ENCODE measurements at regions not wholly inside any gene's neighbourhood (a gene's known extent, or its start where the extent isn't known, plus 50 kb on each side); places are given as distances from the start of the nearest gene placed in this dataset.

DNA sequence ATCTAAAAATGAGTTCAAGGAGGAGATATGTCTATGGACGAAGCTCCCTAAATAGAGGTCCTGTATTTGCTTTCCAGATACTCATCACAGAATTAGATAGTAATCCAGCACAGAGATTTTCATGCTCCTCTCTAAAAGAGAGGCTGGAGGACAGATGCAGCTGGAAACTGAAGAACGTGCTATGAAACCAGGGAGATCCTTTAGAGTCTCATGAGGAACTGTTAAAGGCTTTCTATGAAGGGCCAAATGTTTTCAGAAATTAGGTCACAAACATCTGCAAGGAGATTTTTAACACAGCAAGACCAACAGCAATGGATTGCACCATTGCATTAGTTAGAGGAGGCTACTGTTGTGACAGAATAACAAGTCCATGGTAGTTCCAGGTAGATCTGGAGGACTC, 95.6 kb upstream of the ARHGAP20 start:
- TF ChIP-seq, protein P1, sequence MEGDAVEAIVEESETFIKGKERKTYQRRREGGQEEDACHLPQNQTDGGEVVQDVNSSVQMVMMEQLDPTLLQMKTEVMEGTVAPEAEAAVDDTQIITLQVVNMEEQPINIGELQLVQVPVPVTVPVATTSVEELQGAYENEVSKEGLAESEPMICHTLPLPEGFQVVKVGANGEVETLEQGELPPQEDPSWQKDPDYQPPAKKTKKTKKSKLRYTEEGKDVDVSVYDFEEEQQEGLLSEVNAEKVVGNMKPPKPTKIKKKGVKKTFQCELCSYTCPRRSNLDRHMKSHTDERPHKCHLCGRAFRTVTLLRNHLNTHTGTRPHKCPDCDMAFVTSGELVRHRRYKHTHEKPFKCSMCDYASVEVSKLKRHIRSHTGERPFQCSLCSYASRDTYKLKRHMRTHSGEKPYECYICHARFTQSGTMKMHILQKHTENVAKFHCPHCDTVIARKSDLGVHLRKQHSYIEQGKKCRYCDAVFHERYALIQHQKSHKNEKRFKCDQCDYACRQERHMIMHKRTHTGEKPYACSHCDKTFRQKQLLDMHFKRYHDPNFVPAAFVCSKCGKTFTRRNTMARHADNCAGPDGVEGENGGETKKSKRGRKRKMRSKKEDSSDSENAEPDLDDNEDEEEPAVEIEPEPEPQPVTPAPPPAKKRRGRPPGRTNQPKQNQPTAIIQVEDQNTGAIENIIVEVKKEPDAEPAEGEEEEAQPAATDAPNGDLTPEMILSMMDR (IDR thresholded peaks at IDR 0.05; ENCODE audit: low read depth, low read length, missing input control): no peak
- TF ChIP-seq TAF1 (conservative IDR thresholded peaks at IDR 0.05) (no peak), SP1 (IDR thresholded peaks at IDR 0.05) (no peak), FOXA1 (IDR thresholded peaks at IDR 0.05) (no peak), JUND (IDR thresholded peaks at IDR 0.05) (no peak), YY1 (IDR thresholded peaks at IDR 0.05) (no peak), RXRA (IDR thresholded peaks at IDR 0.05) (no peak), RAD21 (IDR thresholded peaks at IDR 0.05) (no peak), HNF4A (conservative IDR thresholded peaks at IDR 0.05) (no peak), HNF4G (IDR thresholded peaks at IDR 0.05) (no peak), GABPA (IDR thresholded peaks at IDR 0.05 in 1 of 2, conservative IDR thresholded peaks at IDR 0.05 in 1 of 2) (no peak)
- TF ChIP-seq, protein P2, sequence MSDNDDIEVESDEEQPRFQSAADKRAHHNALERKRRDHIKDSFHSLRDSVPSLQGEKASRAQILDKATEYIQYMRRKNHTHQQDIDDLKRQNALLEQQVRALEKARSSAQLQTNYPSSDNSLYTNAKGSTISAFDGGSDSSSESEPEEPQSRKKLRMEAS (IDR thresholded peaks at IDR 0.05): no peak
- TF ChIP-seq, protein P3, sequence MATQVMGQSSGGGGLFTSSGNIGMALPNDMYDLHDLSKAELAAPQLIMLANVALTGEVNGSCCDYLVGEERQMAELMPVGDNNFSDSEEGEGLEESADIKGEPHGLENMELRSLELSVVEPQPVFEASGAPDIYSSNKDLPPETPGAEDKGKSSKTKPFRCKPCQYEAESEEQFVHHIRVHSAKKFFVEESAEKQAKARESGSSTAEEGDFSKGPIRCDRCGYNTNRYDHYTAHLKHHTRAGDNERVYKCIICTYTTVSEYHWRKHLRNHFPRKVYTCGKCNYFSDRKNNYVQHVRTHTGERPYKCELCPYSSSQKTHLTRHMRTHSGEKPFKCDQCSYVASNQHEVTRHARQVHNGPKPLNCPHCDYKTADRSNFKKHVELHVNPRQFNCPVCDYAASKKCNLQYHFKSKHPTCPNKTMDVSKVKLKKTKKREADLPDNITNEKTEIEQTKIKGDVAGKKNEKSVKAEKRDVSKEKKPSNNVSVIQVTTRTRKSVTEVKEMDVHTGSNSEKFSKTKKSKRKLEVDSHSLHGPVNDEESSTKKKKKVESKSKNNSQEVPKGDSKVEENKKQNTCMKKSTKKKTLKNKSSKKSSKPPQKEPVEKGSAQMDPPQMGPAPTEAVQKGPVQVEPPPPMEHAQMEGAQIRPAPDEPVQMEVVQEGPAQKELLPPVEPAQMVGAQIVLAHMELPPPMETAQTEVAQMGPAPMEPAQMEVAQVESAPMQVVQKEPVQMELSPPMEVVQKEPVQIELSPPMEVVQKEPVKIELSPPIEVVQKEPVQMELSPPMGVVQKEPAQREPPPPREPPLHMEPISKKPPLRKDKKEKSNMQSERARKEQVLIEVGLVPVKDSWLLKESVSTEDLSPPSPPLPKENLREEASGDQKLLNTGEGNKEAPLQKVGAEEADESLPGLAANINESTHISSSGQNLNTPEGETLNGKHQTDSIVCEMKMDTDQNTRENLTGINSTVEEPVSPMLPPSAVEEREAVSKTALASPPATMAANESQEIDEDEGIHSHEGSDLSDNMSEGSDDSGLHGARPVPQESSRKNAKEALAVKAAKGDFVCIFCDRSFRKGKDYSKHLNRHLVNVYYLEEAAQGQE (IDR thresholded peaks at IDR 0.05): no peak
- TF ChIP-seq, protein P4, sequence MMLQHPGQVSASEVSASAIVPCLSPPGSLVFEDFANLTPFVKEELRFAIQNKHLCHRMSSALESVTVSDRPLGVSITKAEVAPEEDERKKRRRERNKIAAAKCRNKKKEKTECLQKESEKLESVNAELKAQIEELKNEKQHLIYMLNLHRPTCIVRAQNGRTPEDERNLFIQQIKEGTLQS (IDR thresholded peaks at IDR 0.05): no peak
